ENCODE measurements at regions not wholly inside any gene's neighbourhood (a gene's known extent, or its start where the extent isn't known, plus 50 kb on each side); places are given as distances from the start of the nearest gene placed in this dataset.

DNA sequence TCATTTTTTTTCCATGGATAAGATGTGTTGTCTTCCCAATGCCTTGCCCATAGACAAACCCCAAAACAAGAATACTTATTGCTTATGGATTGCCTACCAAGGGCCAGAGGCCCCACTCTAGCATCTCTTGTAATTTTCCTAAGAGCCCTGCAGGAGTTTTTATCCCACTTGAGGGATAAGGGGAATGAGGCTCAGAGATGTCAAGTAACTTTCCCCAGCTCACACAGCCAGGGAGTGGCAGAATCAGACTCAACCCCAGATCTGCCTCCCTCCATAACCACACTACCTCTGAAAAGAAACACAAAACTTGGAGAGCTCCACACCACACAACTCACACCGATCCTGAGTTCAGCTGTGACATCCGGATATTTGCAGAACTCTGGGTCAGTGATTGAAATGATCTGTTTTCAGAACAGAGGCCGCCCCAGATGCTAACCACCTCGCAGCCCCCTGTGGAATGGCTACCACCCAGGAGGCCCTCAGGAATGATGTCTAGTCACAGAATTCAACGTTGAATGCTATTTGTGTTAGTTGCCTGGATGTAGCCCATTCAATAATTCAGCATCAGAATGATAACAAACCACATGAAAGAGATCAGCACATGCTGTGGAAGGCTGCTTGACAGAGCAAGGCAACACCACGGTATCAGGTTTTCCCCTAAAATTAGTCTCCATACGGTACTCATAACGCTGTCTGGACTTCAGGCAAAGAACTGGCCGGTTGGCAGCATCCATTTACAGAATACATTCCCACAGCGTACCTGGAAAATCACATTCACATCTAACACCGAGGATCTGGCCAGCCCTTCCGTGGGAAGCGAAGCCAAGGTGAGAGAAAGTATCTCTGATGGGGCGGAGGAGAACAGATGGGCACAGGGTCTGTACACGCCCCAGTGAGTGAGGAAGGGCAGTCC lies 231.9 kb downstream of the TOMM20 start:
- Histone ChIP-seq H3K27me3 (no peaks in the 10 kb centered on the region), H3K36me3 (no peaks in the 10 kb centered on the region), H3K4me1 (peaks cover 0 to 38% (median 22%) of the 10 kb centered on the region in 4 donors), H3K27ac (no peak overlapping the region), H3K4me3 (no peak overlapping the region), H3K9me3 (no peaks in the 10 kb centered on the region)
- 100% methylated on average over 2 of the region's 15 CpGs for WGBS (ENCODE audit: insufficient coverage, low coverage, low lambda C conversion rate, missing lambda C conversion rate)
- intact Hi-C loops (cut with DNase I), result no loop called here
- DNase-seq, result no peak
- TF ChIP-seq CTCF (IDR thresholded peaks at IDR 0.05) (no peak), POLR2A (IDR thresholded peaks at IDR 0.05) (no peak)
- ATAC-seq, result no peak

DNA sequence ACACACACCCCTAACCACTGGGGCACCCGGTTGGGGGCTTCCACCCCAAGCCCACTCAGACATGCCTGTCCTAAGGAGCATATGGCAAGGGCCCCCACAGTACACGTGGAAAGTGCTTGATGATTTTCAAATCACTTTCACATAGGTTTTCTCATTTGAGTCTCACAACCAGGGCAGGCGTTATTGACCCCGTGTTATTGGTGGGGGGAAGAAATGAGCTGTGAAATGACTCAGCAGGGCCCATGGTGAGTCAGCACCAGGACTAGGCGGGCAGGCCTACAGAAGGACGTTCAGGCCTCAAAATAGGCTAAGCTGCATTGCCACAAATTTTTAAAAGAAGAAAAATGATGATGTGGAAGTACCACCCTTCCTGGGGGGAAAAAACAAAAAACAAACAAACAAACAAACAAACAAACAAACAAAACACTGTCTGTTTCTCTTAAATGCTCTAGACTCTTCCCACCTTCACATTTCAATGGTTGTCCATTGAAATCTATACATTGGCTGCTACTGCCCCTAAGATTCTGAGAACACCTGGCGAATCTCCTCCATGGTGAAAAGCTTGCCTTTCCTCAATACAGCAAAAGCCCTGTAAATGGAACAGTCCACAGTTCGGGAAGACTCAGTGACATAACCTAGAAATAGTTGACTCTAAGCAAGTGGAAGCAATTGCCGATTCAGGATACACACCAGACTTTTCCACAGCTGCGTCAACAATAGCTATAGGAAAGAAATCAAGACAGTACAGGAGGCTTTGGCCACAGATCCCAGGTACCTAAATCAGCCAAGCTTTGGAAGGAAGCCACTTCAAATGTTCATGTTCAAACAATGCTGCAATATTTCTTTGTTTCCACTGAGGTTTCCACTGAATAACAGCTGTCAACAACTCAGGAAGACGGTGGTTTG lies 234.7 kb downstream of the TOMM20 start:
- peak overlapping the region in 2 of 3 donors; percentile 45 to 55 for H3K27ac ChIP-seq
- no peak overlapping the region for H3K4me3 ChIP-seq
- H3K36me3 ChIP-seq, result no peaks in the 10 kb centered on the region
- intact Hi-C loops (cut with DNase I), result no loop called here
- DNase-seq, result no peak
- WGBS (ENCODE audit: insufficient coverage, low coverage, low lambda C conversion rate, missing lambda C conversion rate), result 69% methylated on average over 11 of the region's 11 CpGs
- H3K27me3 ChIP-seq, result no peaks in the 10 kb centered on the region
- no peaks in the 10 kb centered on the region for H3K9me3 ChIP-seq
- TF ChIP-seq POLR2A (IDR thresholded peaks at IDR 0.05) (no peak), CTCF (IDR thresholded peaks at IDR 0.05) (no peak)
- peaks cover 0 to 27% (median 14%) of the 10 kb centered on the region in 4 donors for H3K4me1 ChIP-seq
- peak; percentile 26 to 67 (median 56) for ATAC-seq

GRCh38 chr1:234893359-234893724 lies 235.3 kb downstream of the TOMM20 start:
- Histone ChIP-seq H3K27me3 (no peaks in the 10 kb centered on the region), H3K4me1 (peaks cover 0 to 21% (median 9%) of the 10 kb centered on the region in 4 donors), H3K36me3 (no peaks in the 10 kb centered on the region), H3K4me3 (no peak overlapping the region), H3K9me3 (no peaks in the 10 kb centered on the region), H3K27ac (peak overlapping the region in 1 of 3 donors; percentile 34)
- DNase-seq (no peak), ATAC-seq (no peak)
- 86% methylated on average over 2 of the region's 6 CpGs for WGBS (ENCODE audit: insufficient coverage, low coverage, low lambda C conversion rate, missing lambda C conversion rate)
- intact Hi-C loops (cut with DNase I), result no loop called here
- TF ChIP-seq CTCF (IDR thresholded peaks at IDR 0.05) (no peak), POLR2A (IDR thresholded peaks at IDR 0.05) (no peak)

DNA sequence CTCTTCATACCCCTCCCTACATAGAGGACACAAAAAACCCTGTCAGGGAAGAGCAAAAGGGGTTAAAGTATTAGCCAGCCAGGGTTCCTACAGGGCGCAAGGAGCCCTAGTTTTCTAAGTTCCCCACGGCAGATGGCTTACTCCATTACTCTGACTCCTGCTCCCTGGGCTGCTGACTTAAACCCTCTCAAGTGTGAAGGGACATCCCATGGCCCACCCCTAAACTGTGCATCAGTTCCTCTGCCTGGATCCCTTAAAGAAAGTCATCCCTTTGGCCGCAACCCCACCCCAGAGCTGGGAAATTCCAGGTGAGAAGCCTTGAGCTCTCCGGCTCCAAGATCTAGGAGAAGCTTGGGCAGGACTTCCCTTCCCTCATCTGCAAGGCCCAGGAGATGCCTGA lies 236.0 kb downstream of the TOMM20 start:
- no peaks in the 10 kb centered on the region for H3K27me3 ChIP-seq
- ATAC-seq (peak in 1 of 4 donors; percentile 8), DNase-seq (no peak)
- no peaks in the 10 kb centered on the region for H3K9me3 ChIP-seq
- H3K27ac ChIP-seq, result peak overlapping the region in 1 of 3 donors; percentile 34
- no peak for TF ChIP-seq CTCF (IDR thresholded peaks at IDR 0.05)
- no peak for TF ChIP-seq POLR2A (IDR thresholded peaks at IDR 0.05)
- H3K4me1 ChIP-seq, result peaks cover 0 to 19% (median 9%) of the 10 kb centered on the region in 4 donors
- intact Hi-C loops (cut with DNase I), result no loop called here
- WGBS (ENCODE audit: insufficient coverage, low coverage, low lambda C conversion rate, missing lambda C conversion rate), result 78% methylated on average over 2 of the region's 4 CpGs
- H3K36me3 ChIP-seq, result no peaks in the 10 kb centered on the region
- H3K4me3 ChIP-seq, result no peak overlapping the region
